Liver (tissue), 8 donors: ENCODE measurements at regions not wholly inside any gene's neighbourhood (a gene's known extent, or its start where the extent isn't known, plus 50 kb on each side); places are given as distances from the start of the nearest gene placed in this dataset.

ENCODE experiments used
- DNase-seq: peaks from one replicate; pipeline ENCODE4 v3.0.0-alpha.2; 2017; ENCODE audit warnings: low spot score
- H3K27ac ChIP-seq, 2 donors: one replicate each; pipeline ENCODE4 v1.7.0; 2013; ENCODE audit warnings: inconsistent platforms in 2 of 2, low read length in 2 of 2, control low read depth in 1 of 2, low read depth in 1 of 2, mild to moderate bottlenecking in 1 of 2
- H3K27me3 ChIP-seq, 4 donors: one replicate each; pipeline versions ENCODE4 v1.6.1 to v1.7.0; 2013; ENCODE audit warnings: low read length in 3 of 4, inconsistent platforms in 1 of 4, mild to moderate bottlenecking in 1 of 4, moderate library complexity in 1 of 4; ENCODE audit not compliant: control insufficient read depth in 4 of 4, insufficient read depth in 4 of 4
- H3K36me3 ChIP-seq, 4 donors: one replicate each; pipeline versions ENCODE4 v1.6.1 to v1.7.0; 2013; ENCODE audit warnings: low read length in 3 of 4, mild to moderate bottlenecking in 3 of 4, low read depth in 1 of 4, moderate library complexity in 1 of 4; ENCODE audit not compliant: control insufficient read depth in 4 of 4, insufficient read depth in 3 of 4
- H3K4me1 ChIP-seq, 4 donors: one replicate each; pipeline versions ENCODE4 v1.6.1 to v1.7.0; 2013; ENCODE audit warnings: low read length in 3 of 4, mild to moderate bottlenecking in 3 of 4, moderate library complexity in 1 of 4; ENCODE audit not compliant: control insufficient read depth in 4 of 4, insufficient read depth in 4 of 4
- H3K4me3 ChIP-seq, 3 donors: one replicate each; pipeline versions ENCODE4 v1.6.1 to v1.7.0; 2013; ENCODE audit warnings: low read length in 3 of 3, control low read depth in 1 of 3, low read depth in 1 of 3, mild to moderate bottlenecking in 1 of 3
- H3K9ac ChIP-seq, 2 donors: one replicate each; pipeline ENCODE4 v1.7.0; 2013; ENCODE audit warnings: low read length in 2 of 2, mild to moderate bottlenecking in 2 of 2, moderate library complexity in 2 of 2, control low read depth in 1 of 2, low read depth in 1 of 2
- H3K9me3 ChIP-seq, 4 donors: one replicate each; pipeline versions ENCODE4 v1.6.1 to v1.7.0; 2013; ENCODE audit warnings: low read length in 3 of 4; ENCODE audit not compliant: control insufficient read depth in 4 of 4
- ATF3 ChIP-seq: IDR thresholded peaks from 2 replicates; pipeline ENCODE4 v1.6.1; 2016; ENCODE audit warnings: antibody characterized with exemption
- EGR1 ChIP-seq, 2 donors: IDR thresholded peaks; 2 replicates each; pipeline ENCODE4 v1.6.1; 2016 to 2018; ENCODE audit warnings: antibody characterized with exemption in 2 of 2, low read depth in 2 of 2
- FOXA1 ChIP-seq: IDR thresholded peaks from 2 replicates; pipeline ENCODE4 v1.6.1; 2016; ENCODE audit warnings: antibody characterized with exemption
- FOXA2 ChIP-seq: IDR thresholded peaks from 2 replicates; pipeline ENCODE4 v1.6.1; 2016; ENCODE audit warnings: antibody characterized with exemption
- GABPA ChIP-seq, 2 donors: IDR thresholded peaks in 1 of 2; conservative IDR thresholded peaks in 1 of 2; 2 replicates each; pipeline ENCODE4 v1.6.1; 2016; ENCODE audit warnings: antibody characterized with exemption in 2 of 2, mild to moderate bottlenecking in 1 of 2, moderate library complexity in 1 of 2
- HNF4A ChIP-seq, 2 donors: conservative IDR thresholded peaks; 2 replicates each; pipeline ENCODE4 v1.6.1; 2016; ENCODE audit warnings: antibody characterized with exemption in 2 of 2, mild to moderate bottlenecking in 2 of 2
- HNF4G ChIP-seq: IDR thresholded peaks from 2 replicates; pipeline ENCODE4 v1.6.1; 2016; ENCODE audit warnings: antibody characterized with exemption
- JUND ChIP-seq, 2 donors: IDR thresholded peaks; 2 replicates each; pipeline ENCODE4 v1.6.1; 2016; ENCODE audit warnings: antibody characterized with exemption in 2 of 2
- MAX ChIP-seq: IDR thresholded peaks from 2 replicates; pipeline ENCODE4 v1.6.1; 2016; ENCODE audit warnings: antibody characterized with exemption
- NR2F2 ChIP-seq: IDR thresholded peaks from 2 replicates; pipeline ENCODE4 v1.6.1; 2016; ENCODE audit warnings: antibody characterized with exemption
- RAD21 ChIP-seq, 2 donors: IDR thresholded peaks; 2 replicates each; pipeline ENCODE4 v1.6.1; 2016; ENCODE audit warnings: antibody characterized with exemption in 2 of 2, mild to moderate bottlenecking in 2 of 2
- REST ChIP-seq: IDR thresholded peaks from 2 replicates; pipeline ENCODE4 v1.6.1; 2016; ENCODE audit warnings: antibody characterized with exemption, mild to moderate bottlenecking
- RXRA ChIP-seq, 2 donors: IDR thresholded peaks; 2 replicates each; pipeline ENCODE4 v1.6.1; 2017 to 2018; ENCODE audit warnings: antibody characterized with exemption in 2 of 2, mild to moderate bottlenecking in 1 of 2
- SP1 ChIP-seq: IDR thresholded peaks from 2 replicates; pipeline ENCODE4 v1.6.1; 2018; ENCODE audit warnings: antibody characterized with exemption, mild to moderate bottlenecking
- TAF1 ChIP-seq: conservative IDR thresholded peaks from 2 replicates; pipeline ENCODE4 v1.6.1; 2016; ENCODE audit warnings: antibody characterized with exemption, mild to moderate bottlenecking
- YY1 ChIP-seq: IDR thresholded peaks from 2 replicates; pipeline ENCODE4 v1.6.1; 2016; ENCODE audit warnings: antibody characterized with exemption, mild to moderate bottlenecking
- ZBTB33 ChIP-seq: IDR thresholded peaks from 2 replicates; pipeline ENCODE4 v1.6.1; 2016; ENCODE audit warnings: antibody characterized with exemption
- WGBS: extraction: QIAGEN DNeasy Blood & Tissue Kit; methylation state at CpG from one replicate; pipeline ENCODE4 v1.1.7; 2013; 5-methylcytosine and 5-hydroxymethylcytosine counted together
- TF ChIP-seq, protein P1 (sequence below): fragments of 150-350 bp; IDR thresholded peaks from 2 replicates; pipeline ENCODE4 v1.5.1; 2017; ENCODE audit warnings: improper control_type of control experiment, low read depth, low read length; ENCODE audit not compliant: missing input control
- donor health status: healthy.
- donor health status: healthy.
- donor health status: healthy.
- donor health status: healthy.
- donor health status: healthy.

DNA sequence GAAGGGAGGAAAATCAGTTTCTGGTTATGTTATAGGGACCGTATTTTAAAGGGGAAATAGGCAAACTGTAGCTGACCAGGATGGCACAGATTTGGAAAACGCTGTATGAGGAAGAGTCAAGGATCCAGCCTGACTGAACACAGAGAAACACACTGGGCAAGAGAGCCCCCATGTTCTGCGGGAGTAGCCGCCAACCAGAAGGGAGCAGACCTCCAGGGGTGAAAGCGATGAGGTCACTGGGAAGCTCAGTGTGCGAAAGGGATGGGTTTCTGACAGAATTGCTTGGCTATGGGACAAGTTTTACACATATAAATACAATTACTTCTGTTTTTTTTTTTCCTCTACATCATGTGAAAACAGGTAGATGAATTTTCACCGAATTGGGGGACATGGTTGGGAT is 291.6 kb upstream of the PODXL start:
- WGBS, result 77% methylated on average over 7 of the region's 7 CpGs

DNA sequence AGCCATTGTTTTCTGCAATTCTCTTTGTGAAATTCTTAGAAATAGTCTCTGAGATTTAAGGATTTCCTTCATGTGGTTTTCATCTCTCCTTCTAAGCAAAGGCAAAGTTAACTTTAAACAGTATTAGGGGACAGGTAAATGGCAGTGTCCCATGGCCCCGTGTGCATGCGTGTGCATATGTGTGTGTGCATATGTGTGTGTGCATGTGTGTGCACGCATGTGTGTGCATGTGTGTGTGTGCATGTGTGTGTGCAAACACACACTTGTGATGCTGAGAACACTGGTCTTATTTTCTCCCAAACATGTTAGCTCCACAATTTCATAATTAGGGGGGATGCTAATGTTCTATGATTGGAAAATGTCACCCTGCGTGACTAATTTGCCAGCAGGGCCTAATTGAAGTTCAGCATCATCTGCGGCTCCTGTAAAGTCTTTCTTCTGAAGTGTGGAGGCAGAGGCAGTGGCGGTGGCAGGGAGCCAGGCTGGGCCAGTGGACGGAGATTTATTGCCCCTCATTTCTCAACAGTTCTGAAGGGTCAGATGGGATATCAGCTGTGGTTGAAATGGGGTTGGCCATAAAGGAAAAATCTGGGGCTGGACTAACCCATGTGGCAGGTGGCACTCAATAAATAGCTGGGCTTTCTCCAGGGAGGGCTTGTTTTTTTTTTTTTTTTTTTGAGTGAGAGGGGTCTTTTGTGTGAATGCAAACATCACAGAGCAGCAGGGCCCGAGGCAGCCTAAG is 289.3 kb upstream of the PODXL start:
- Histone ChIP-seq H3K36me3 (no peaks in the 10 kb centered on the region), H3K27me3 (peaks cover 0 to 2% (median 0%) of the 10 kb centered on the region in 4 donors), H3K4me1 (no peaks in the 10 kb centered on the region), H3K4me3 (no peak overlapping the region), H3K9me3 (no peaks in the 10 kb centered on the region), H3K9ac (no peak overlapping the region), H3K27ac (no peak overlapping the region)
- TF ChIP-seq RXRA (IDR thresholded peaks at IDR 0.05) (no peak), HNF4A (conservative IDR thresholded peaks at IDR 0.05) (no peak), GABPA (IDR thresholded peaks at IDR 0.05 in 1 of 2, conservative IDR thresholded peaks at IDR 0.05 in 1 of 2) (no peak), ZBTB33 (no peak), SP1 (no peak), EGR1 (IDR thresholded peaks at IDR 0.05; ENCODE audit: low read depth in 2 of 2) (no peak), RAD21 (IDR thresholded peaks at IDR 0.05) (no peak), NR2F2 (no peak), TAF1 (no peak), FOXA1 (no peak), REST (no peak), YY1 (no peak), MAX (no peak), HNF4G (no peak), FOXA2 (no peak)
- TF ChIP-seq, protein P1, sequence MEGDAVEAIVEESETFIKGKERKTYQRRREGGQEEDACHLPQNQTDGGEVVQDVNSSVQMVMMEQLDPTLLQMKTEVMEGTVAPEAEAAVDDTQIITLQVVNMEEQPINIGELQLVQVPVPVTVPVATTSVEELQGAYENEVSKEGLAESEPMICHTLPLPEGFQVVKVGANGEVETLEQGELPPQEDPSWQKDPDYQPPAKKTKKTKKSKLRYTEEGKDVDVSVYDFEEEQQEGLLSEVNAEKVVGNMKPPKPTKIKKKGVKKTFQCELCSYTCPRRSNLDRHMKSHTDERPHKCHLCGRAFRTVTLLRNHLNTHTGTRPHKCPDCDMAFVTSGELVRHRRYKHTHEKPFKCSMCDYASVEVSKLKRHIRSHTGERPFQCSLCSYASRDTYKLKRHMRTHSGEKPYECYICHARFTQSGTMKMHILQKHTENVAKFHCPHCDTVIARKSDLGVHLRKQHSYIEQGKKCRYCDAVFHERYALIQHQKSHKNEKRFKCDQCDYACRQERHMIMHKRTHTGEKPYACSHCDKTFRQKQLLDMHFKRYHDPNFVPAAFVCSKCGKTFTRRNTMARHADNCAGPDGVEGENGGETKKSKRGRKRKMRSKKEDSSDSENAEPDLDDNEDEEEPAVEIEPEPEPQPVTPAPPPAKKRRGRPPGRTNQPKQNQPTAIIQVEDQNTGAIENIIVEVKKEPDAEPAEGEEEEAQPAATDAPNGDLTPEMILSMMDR, result no peak
- DNase-seq, result no peak
- WGBS, result 72% methylated on average over 8 of the region's 8 CpGs

More for the DNA sequence above, 291.6 kb upstream of the PODXL start:
- no peaks in the 10 kb centered on the region for H3K4me1 ChIP-seq
- H3K4me3 ChIP-seq, result no peak overlapping the region
- DNase-seq, result no peak
- TF ChIP-seq JUND (IDR thresholded peaks at IDR 0.05) (no peak), ATF3 (no peak)
- H3K9ac ChIP-seq, result no peak overlapping the region
- H3K27ac ChIP-seq, result no peak overlapping the region
- peaks cover 0 to 8% (median 1%) of the 10 kb centered on the region in 4 donors for H3K9me3 ChIP-seq
- H3K27me3 ChIP-seq, result peaks cover 0 to 2% (median 0%) of the 10 kb centered on the region in 4 donors
- H3K36me3 ChIP-seq, result no peaks in the 10 kb centered on the region
